Tibial nerve (tissue), 4 donors: ENCODE measurements at regions not wholly inside any gene's neighbourhood (a gene's known extent, or its start where the extent isn't known, plus 50 kb on each side); places are given as distances from the start of the nearest gene placed in this dataset.

Experiments
- DNase-seq, 2 donors: peaks; one replicate each; pipeline ENCODE4 v3.0.0-alpha.2; 2019; ENCODE audit warnings: low spot score in 2 of 2
- H3K27ac ChIP-seq, 4 donors: fragments of 200-600 bp; sonication (generic) in 3 of 4; one replicate each; pipeline ENCODE4 v1.5.1; 2017 to 2019; ENCODE audit warnings: mild to moderate bottlenecking in 1 of 4
- H3K27me3 ChIP-seq, 2 donors: fragments of 200-600 bp; sonication (generic) in 1 of 2; one replicate each; pipeline versions ENCODE4 v1.5.1 to v1.6.0; 2017 to 2019
- H3K36me3 ChIP-seq, 3 donors: fragments of 200-600 bp; sonication (generic); one replicate each; pipeline ENCODE4 v1.5.1; 2018 to 2019
- H3K4me1 ChIP-seq, 4 donors: fragments of 200-600 bp; sonication (generic) in 3 of 4; one replicate each; pipeline ENCODE4 v1.5.1; 2017 to 2019
- H3K4me3 ChIP-seq, 4 donors: fragments of 200-600 bp; sonication (generic) in 3 of 4; one replicate each; pipeline ENCODE4 v1.5.1; 2017 to 2019; ENCODE audit warnings: mild to moderate bottlenecking in 1 of 4, moderate library complexity in 1 of 4
- H3K9me3 ChIP-seq, 4 donors: fragments of 200-600 bp; sonication (generic) in 3 of 4; one replicate each; pipeline ENCODE4 v1.5.1; 2017 to 2019
- CTCF ChIP-seq, 5 experiments: fragments of 200-600 bp in 3 of 5; fragments of 450-650 bp in 2 of 5; sonication (generic) in 3 of 5; IDR thresholded peaks; one replicate each; pipeline ENCODE4 v1.5.1; 2016 to 2019; ENCODE audit warnings: antibody characterized with exemption in 5 of 5, mild to moderate bottlenecking in 3 of 5, moderate library complexity in 2 of 5
- EP300 ChIP-seq, 2 donors: sonication (generic); formaldehyde crosslinking; IDR thresholded peaks; one replicate each; pipeline ENCODE4 v1.6.1; 2017; ENCODE audit warnings: antibody characterized with exemption in 2 of 2, mild to moderate bottlenecking in 1 of 2
- POLR2A ChIP-seq, 2 donors: fragments of 450-650 bp; IDR thresholded peaks; one replicate each; pipeline ENCODE4 v1.6.1; 2017; ENCODE audit warnings: antibody characterized with exemption in 2 of 2, mild to moderate bottlenecking in 2 of 2, moderate library complexity in 2 of 2
- WGBS, 2 donors: methylation state at CpG; one replicate each; pipeline ENCODE4 v1.1.5; 2018; 5-methylcytosine and 5-hydroxymethylcytosine counted together

DNA sequence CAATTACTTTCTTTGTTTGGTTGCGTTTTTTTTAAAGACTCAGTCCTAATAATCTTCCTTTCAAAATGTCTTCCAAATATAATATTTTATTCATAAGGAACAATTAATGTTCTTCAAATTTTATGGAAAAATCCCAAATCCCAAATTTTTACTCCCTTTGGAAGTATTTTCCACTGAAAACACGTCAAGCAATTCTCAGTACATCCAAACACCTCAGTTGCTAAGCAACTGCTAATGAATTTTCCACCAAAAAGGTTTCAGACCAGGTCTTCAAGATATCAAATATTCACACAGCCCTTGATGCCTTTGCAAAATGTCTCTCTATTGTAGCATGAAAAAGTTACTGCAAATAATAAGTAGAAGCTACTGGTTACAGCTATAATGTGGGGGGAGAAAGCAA is 140.1 kb downstream of the DSEL start:
- H3K9me3 ChIP-seq: no peaks in the 10 kb centered on the region
- H3K27ac ChIP-seq: no peak overlapping the region
- H3K36me3 ChIP-seq: no peaks in the 10 kb centered on the region
- no peak for DNase-seq
- WGBS, 2 donors: 58 to 65% methylated on average over 2 of the region's 2 CpGs
- no peaks in the 10 kb centered on the region for H3K4me1 ChIP-seq
- no peak overlapping the region for H3K4me3 ChIP-seq
- no peak for TF ChIP-seq CTCF (IDR thresholded peaks at IDR 0.05)
- no peak for TF ChIP-seq EP300 (IDR thresholded peaks at IDR 0.05)
- TF ChIP-seq POLR2A (IDR thresholded peaks at IDR 0.05): no peak
- no peaks in the 10 kb centered on the region for H3K27me3 ChIP-seq

DNA sequence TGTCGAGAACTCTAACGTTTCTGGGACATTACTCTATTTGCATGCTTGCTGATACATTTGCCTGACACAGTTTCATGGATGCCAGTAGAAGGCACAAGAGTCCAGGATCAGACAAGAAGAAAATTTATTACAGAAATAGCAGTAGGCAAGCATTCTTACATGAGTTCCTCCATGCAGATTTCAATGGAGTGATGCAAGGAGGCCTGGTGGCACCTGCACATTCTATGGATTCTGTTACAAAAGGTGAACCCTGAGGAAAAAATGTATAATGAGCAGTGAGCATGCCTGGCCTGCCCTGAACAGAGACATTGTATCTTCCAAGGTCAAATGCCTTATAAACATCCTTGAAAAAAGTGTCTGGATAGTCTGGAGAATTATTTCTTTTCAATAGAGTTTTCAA is 142.9 kb downstream of the DSEL start:
- H3K4me1 ChIP-seq: no peaks in the 10 kb centered on the region
- TF ChIP-seq EP300 (IDR thresholded peaks at IDR 0.05) (no peak), CTCF (IDR thresholded peaks at IDR 0.05) (no peak), POLR2A (IDR thresholded peaks at IDR 0.05) (no peak)
- no peaks in the 10 kb centered on the region for H3K36me3 ChIP-seq

DNA sequence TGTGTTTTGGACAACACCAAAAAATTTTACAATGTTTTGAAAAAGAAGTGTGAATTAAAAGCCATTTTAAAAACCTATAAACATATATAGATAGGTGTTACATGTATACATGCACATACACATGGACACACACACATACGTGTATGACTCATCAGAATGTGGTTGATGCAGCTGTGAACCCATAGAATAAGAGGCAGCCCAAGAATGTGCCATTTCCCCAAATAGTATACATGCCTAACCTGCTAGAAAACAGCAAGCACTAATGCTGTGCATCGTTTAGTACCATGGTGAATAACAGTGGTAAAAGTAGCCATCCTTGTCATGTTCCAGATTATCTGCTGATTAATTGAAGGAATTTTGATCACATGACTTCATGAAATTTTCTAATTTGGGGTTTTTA is 149.0 kb downstream of the DSEL start:
- H3K4me1 ChIP-seq: no peaks in the 10 kb centered on the region
- H3K27me3 ChIP-seq: no peaks in the 10 kb centered on the region
- no peak for DNase-seq
- H3K4me3 ChIP-seq: no peak overlapping the region
- H3K27ac ChIP-seq: no peak overlapping the region
- no peak for TF ChIP-seq EP300 (IDR thresholded peaks at IDR 0.05)
- no peak for TF ChIP-seq POLR2A (IDR thresholded peaks at IDR 0.05)
- no peak for TF ChIP-seq CTCF (IDR thresholded peaks at IDR 0.05)
- no peaks in the 10 kb centered on the region for H3K36me3 ChIP-seq
- WGBS, 2 donors: 91 to 94% methylated on average over 2 of the region's 2 CpGs
- no peaks in the 10 kb centered on the region for H3K9me3 ChIP-seq

More for the DNA sequence above, 142.9 kb downstream of the DSEL start:
- Histone ChIP-seq H3K27ac (no peak overlapping the region), H3K27me3 (no peaks in the 10 kb centered on the region), H3K9me3 (no peaks in the 10 kb centered on the region), H3K4me3 (no peak overlapping the region)
- no peak for DNase-seq
- WGBS, 2 donors: 70 to 79% methylated on average over 2 of the region's 2 CpGs

DNA sequence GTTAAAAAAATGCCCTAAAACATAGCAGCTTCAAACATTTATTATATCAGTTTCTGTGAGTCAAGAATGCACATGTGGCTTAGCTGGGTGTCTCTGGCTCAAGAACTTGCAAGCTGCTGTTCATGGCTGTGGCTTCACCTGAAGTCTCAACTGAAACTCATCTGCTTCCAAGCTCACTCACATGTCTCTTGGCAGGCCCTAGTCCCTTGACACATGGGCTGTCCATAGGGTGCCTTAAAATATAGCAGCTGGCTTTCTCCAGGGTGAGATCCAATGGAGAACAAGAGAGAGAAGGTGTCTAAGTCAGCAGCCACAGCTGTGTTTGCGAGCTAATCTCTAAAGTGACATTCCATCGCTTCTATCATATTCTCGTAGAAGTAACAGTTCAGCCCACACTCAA is 152.8 kb downstream of the DSEL start:
- DNase-seq: no peak
- no peak for TF ChIP-seq EP300 (IDR thresholded peaks at IDR 0.05)
- TF ChIP-seq POLR2A (IDR thresholded peaks at IDR 0.05): no peak
- no peak for TF ChIP-seq CTCF (IDR thresholded peaks at IDR 0.05)
- WGBS, 2 donors: 79 to 83% methylated on average over 3 of the region's 3 CpGs
- Histone ChIP-seq H3K36me3 (no peaks in the 10 kb centered on the region), H3K27ac (no peak overlapping the region), H3K4me3 (no peak overlapping the region), H3K4me1 (peaks cover 0 to 12% (median 0%) of the 10 kb centered on the region in 4 donors), H3K9me3 (no peaks in the 10 kb centered on the region), H3K27me3 (no peaks in the 10 kb centered on the region)

DNA sequence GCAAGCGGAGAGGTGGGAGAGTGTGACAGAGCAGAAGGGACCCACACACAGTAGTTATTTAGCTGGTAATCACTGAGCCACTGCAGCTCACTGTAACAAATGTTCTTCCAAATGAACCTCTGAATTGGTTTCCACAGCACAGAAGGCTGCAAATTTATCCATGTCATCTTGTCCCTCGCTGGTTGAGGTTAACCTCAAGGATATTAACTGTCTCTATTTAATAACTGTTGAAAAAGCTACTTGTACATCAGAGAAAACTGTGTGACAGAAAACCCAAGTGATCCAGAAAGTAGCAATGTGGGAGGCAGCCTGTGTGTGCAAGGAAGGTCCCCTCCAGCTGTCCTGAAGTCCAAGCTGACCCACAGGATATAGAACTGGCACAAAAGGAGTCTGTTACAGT is 153.6 kb downstream of the DSEL start:
- H3K27me3 ChIP-seq: no peaks in the 10 kb centered on the region
- no peak for TF ChIP-seq POLR2A (IDR thresholded peaks at IDR 0.05)
- TF ChIP-seq CTCF (IDR thresholded peaks at IDR 0.05): no peak
- no peak for TF ChIP-seq EP300 (IDR thresholded peaks at IDR 0.05)
- no peak overlapping the region for H3K4me3 ChIP-seq
- peaks cover 0 to 12% (median 0%) of the 10 kb centered on the region in 4 donors for H3K4me1 ChIP-seq
- DNase-seq: no peak
- H3K9me3 ChIP-seq: no peaks in the 10 kb centered on the region
- 72 to 90% methylated on average over 2 of the region's 2 CpGs for WGBS, 2 donors
- H3K27ac ChIP-seq: no peak overlapping the region
- no peaks in the 10 kb centered on the region for H3K36me3 ChIP-seq
